Caco-2 (cell line): ENCODE measurements at regions not wholly inside any gene's neighbourhood (a gene's known extent, or its start where the extent isn't known, plus 50 kb on each side); places are given as distances from the start of the nearest gene placed in this dataset.

Experiments used
- BruUV-seq: library from RNA; stranded (reverse); fragments of 400-500 nt; replicated peaks from 2 replicates; lab custom pipeline; 2021; lab: Mats Ljungman, UMichigan
- CTCF ChIA-PET: fragments of 300-600 bp; sonication (Branson Sonifier 250); formaldehyde crosslinking; loops from one replicate; lab custom pipeline; 2022; ENCODE audit warnings: antibody characterized with exemption; lab: Charles Lee
- POLR2A ChIA-PET: fragments of 300-600 bp; sonication (Branson Sonifier 250); formaldehyde crosslinking; loops from one replicate; lab custom pipeline; 2022; ENCODE audit warnings: antibody characterized with exemption; lab: Charles Lee
- DNase-seq, 2 experiments: peaks; one replicate each; pipeline versions ENCODE4 v3.0.0 to v3.0.0-alpha.2; 2020 to 2022
- H3K27me3 ChIP-seq: replicated peaks from 2 replicates; pipeline ENCODE4 v1.6.0; 2011; ENCODE audit warnings: low read length; ENCODE audit not compliant: control insufficient read depth, insufficient read depth
- H3K36me3 ChIP-seq: 2 replicates; pipeline ENCODE4 v1.5.1; 2011; ENCODE audit warnings: low read length; ENCODE audit not compliant: control insufficient read depth, insufficient read depth
- H3K4me1 ChIP-seq: fragments of 250-450 bp; sonication (Bioruptor Pico); 2 replicates; pipeline ENCODE4 v1.5.1; 2020; ENCODE audit warnings: mild to moderate bottlenecking
- H3K4me3 ChIP-seq: 2 replicates; pipeline ENCODE4 v1.5.1; 2011; ENCODE audit warnings: low read depth, mild to moderate bottlenecking, control low read depth, low read length
- H3K9me3 ChIP-seq: fragments of 250-450 bp; sonication (Bioruptor Pico); 2 replicates; pipeline ENCODE4 v1.5.1; 2020; ENCODE audit warnings: mild to moderate bottlenecking, moderate library complexity
- H3K27ac Mint-ChIP-seq: one replicate; pipeline ENCODE4 v1.8.0; 2022; ENCODE audit warnings: mixed read lengths; ENCODE audit not compliant: unreplicated experiment
- H3K27me3 Mint-ChIP-seq: one replicate; pipeline ENCODE4 v1.8.0; 2022; ENCODE audit warnings: mixed read lengths; ENCODE audit not compliant: insufficient read depth, unreplicated experiment
- H3K36me3 Mint-ChIP-seq: one replicate; pipeline ENCODE4 v1.8.0; 2022; ENCODE audit warnings: mild to moderate bottlenecking, mixed read lengths; ENCODE audit not compliant: insufficient read depth, unreplicated experiment
- H3K4me1 Mint-ChIP-seq: one replicate; pipeline ENCODE4 v1.8.0; 2022; ENCODE audit warnings: low read depth, mixed read lengths; ENCODE audit not compliant: unreplicated experiment
- H3K4me3 Mint-ChIP-seq: one replicate; pipeline ENCODE4 v1.8.0; 2022; ENCODE audit warnings: mild to moderate bottlenecking, moderate library complexity, mixed read lengths; ENCODE audit not compliant: unreplicated experiment
- H3K9me3 Mint-ChIP-seq: one replicate; pipeline ENCODE4 v1.8.0; 2022; ENCODE audit warnings: mixed read lengths; ENCODE audit not compliant: unreplicated experiment
- intact Hi-C: fragments of 100-400 bp; cut with micrococcal nuclease; formaldehyde crosslinking; loops from one replicate; pipeline ENCODE4 v1.10.0; 2022; ENCODE audit not compliant: unreplicated experiment
- TF ChIP-seq, protein P1 (sequence below), 2 experiments: fragments of 200-600 bp in 1 of 2; IDR thresholded peaks; 1 replicate in 1 of 2; 2 replicates in 1 of 2; pipeline versions ENCODE4 v1.5.1 to v1.8.0; 2011 to 2022; ENCODE audit warnings: antibody characterized with exemption in 1 of 2, control low read depth in 1 of 2, inconsistent platforms in 1 of 2, low read depth in 1 of 2, low read length in 1 of 2, mild to moderate bottlenecking in 1 of 2, moderate library complexity in 1 of 2; ENCODE audit not compliant: insufficient read depth in 1 of 2, severe bottlenecking in 1 of 2, unreplicated experiment in 1 of 2

DNA sequence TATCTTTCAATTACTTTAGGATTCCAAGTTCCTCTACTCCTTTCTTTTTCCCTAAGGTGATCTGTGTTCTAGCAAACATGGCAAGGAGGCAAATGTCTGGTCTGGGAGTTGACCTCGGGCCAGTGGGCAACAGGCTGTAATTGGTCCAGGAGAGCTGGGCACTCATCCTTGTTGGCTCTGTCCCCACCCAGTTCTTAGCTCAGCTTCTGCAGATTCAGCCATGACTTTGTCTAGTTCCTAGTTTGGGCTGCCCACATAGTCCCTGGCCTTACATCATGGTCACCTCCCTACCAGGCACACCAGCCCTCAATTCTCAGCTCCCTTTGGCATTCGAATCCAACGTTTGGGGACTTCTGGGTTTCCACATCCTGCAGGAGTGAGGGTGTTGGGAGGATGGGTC is 92.1 kb upstream of the DAP start:
- Mint-ChIP-seq H3K9me3 (no peaks in the 10 kb centered on the region), H3K36me3 (no peaks in the 10 kb centered on the region), H3K27ac (no peak overlapping the region), H3K4me3 (no peak overlapping the region), H3K27me3 (peaks cover 4% of the 10 kb centered on the region), H3K4me1 (no peaks in the 10 kb centered on the region)
- DNase-seq, result no peak
- Histone ChIP-seq H3K9me3 (peaks cover under 1% of the 10 kb centered on the region; the same call in 1 of the 2 replicates), H3K27me3 (no peaks in the 10 kb centered on the region), H3K4me3 (no peak overlapping the region), H3K4me1 (no peaks in the 10 kb centered on the region), H3K36me3 (no peaks in the 10 kb centered on the region)
- no TSS peak for BruUV-seq
- TF ChIP-seq, protein P1, sequence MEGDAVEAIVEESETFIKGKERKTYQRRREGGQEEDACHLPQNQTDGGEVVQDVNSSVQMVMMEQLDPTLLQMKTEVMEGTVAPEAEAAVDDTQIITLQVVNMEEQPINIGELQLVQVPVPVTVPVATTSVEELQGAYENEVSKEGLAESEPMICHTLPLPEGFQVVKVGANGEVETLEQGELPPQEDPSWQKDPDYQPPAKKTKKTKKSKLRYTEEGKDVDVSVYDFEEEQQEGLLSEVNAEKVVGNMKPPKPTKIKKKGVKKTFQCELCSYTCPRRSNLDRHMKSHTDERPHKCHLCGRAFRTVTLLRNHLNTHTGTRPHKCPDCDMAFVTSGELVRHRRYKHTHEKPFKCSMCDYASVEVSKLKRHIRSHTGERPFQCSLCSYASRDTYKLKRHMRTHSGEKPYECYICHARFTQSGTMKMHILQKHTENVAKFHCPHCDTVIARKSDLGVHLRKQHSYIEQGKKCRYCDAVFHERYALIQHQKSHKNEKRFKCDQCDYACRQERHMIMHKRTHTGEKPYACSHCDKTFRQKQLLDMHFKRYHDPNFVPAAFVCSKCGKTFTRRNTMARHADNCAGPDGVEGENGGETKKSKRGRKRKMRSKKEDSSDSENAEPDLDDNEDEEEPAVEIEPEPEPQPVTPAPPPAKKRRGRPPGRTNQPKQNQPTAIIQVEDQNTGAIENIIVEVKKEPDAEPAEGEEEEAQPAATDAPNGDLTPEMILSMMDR (IDR thresholded peaks at IDR 0.05; ENCODE audit: insufficient read depth in 1 of 2, low read depth in 1 of 2, low read length in 1 of 2, severe bottlenecking in 1 of 2, unreplicated experiment in 1 of 2), result no peak
- ChIA-PET CTCF (no interaction called here), POLR2A (no interaction called here)
- intact Hi-C loops, result loop anchor here (10.0 kb wide), 1 partner anchor 148 kb away; no protein-coding TSS in a partner anchor

DNA sequence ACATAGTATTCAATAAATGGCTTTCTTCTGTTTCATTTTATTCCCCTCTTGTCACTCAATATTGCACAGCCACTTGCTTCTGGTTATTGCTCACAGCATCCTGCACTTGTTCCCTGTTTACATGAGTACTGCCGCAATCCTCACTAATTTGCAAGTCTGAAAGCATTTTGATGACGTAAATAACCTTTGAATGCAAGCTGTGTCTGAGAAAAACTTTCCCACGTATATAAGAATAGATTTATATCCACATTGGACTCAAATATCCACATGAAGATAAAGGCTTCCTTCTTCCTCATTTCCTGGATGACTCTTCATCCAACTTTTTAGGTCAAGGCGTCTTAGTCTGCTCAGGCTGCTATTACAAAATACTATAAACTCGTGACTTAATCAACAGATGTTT is 88.2 kb upstream of the DAP start:
- DNase-seq, result no peak

DNA sequence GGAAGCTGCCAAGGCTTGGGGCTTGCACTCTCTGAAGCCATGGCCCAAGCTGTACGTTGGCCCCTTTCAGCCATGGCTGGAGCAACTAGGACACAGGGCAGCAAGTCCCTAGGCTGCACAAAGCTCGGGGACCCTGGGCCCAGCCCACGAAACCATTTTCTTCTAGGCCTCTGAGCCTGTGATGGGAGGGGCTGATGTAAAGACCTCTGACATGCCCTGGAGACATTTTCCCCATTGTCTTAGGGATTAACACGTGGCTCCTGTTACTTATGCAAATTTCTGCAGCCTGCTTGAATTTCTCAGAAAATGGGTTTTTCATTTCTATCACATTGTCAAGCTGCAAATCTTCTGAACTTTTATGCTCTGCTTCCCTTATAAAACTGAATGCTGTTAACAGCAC is 83.0 kb upstream of the DAP start:
- no peaks in the 10 kb centered on the region for H3K36me3 Mint-ChIP-seq
- no peak overlapping the region for H3K27ac Mint-ChIP-seq
- DNase-seq, result no peak
- no peak overlapping the region for H3K4me3 Mint-ChIP-seq
- H3K4me3 ChIP-seq, result no peak overlapping the region
- H3K4me1 ChIP-seq, result no peaks in the 10 kb centered on the region
- no peaks in the 10 kb centered on the region for H3K4me1 Mint-ChIP-seq
- intact Hi-C loops, result no loop called here
- TF ChIP-seq, protein P1 (IDR thresholded peaks at IDR 0.05; ENCODE audit: insufficient read depth in 1 of 2, low read depth in 1 of 2, low read length in 1 of 2, severe bottlenecking in 1 of 2, unreplicated experiment in 1 of 2), result no peak
- H3K9me3 Mint-ChIP-seq, result peaks cover 10% of the 10 kb centered on the region
- ChIA-PET POLR2A (no interaction called here), CTCF (no interaction called here)
- H3K27me3 ChIP-seq, result no peaks in the 10 kb centered on the region
- H3K9me3 ChIP-seq, result peaks cover 6% of the 10 kb centered on the region; the same call in 1 of the 2 replicates
- BruUV-seq, result no TSS peak
- H3K27me3 Mint-ChIP-seq, result peaks cover 8% of the 10 kb centered on the region
- H3K36me3 ChIP-seq, result no peaks in the 10 kb centered on the region

More for the DNA sequence above, 88.2 kb upstream of the DAP start:
- H3K27me3 Mint-ChIP-seq, result peaks cover 8% of the 10 kb centered on the region
- H3K9me3 ChIP-seq, result peaks cover 6% of the 10 kb centered on the region; the same call in 1 of the 2 replicates
- no peaks in the 10 kb centered on the region for H3K36me3 ChIP-seq
- H3K27me3 ChIP-seq, result no peaks in the 10 kb centered on the region
- no peaks in the 10 kb centered on the region for H3K36me3 Mint-ChIP-seq
- H3K9me3 Mint-ChIP-seq, result peaks cover 8% of the 10 kb centered on the region
- H3K4me3 ChIP-seq, result no peak overlapping the region
- no peak overlapping the region for H3K4me3 Mint-ChIP-seq
- TF ChIP-seq, protein P1 (IDR thresholded peaks at IDR 0.05; ENCODE audit: insufficient read depth in 1 of 2, low read depth in 1 of 2, low read length in 1 of 2, severe bottlenecking in 1 of 2, unreplicated experiment in 1 of 2), result no peak
- intact Hi-C loops, result loop anchor here (5.0 kb wide), 1 partner anchor 177 kb away; no protein-coding TSS in a partner anchor
- BruUV-seq, result no TSS peak
- H3K4me1 Mint-ChIP-seq, result no peaks in the 10 kb centered on the region
- ChIA-PET CTCF (no interaction called here), POLR2A (no interaction called here)
- no peaks in the 10 kb centered on the region for H3K4me1 ChIP-seq
- no peak overlapping the region for H3K27ac Mint-ChIP-seq
